ENCODE measurements at regions not wholly inside any gene's neighbourhood (a gene's known extent, or its start where the extent isn't known, plus 50 kb on each side); places are given as distances from the start of the nearest gene placed in this dataset.
A peak's percentile ranks its signal among the peaks of the same experiment; 100 is the strongest.
"Not testable (repeated sequence)": the region's sequence is repeated elsewhere in the genome, so short reads cannot be mapped to it uniquely, and the experiment has no call there.

DNA sequence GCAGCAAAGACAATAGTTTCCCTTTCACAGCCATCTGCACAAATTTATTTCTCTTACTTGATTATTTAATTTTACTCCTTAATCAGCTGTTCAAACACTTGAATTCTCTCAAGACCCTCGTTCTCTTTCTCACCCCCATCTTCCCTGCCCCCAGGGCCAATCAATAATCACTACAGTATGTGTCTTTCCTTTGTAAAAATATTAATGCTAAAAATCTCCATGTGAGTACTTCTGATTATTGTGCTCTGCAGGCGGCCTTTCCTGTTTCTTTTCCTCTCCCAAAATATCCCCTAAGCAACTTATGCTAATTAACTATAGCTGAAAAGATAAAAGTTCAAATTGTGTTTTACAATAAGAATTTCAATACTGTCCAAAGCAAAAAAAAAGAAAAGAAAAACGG is 617.0 kb upstream of the CBLB start:
- DNase-seq: no peak

DNA sequence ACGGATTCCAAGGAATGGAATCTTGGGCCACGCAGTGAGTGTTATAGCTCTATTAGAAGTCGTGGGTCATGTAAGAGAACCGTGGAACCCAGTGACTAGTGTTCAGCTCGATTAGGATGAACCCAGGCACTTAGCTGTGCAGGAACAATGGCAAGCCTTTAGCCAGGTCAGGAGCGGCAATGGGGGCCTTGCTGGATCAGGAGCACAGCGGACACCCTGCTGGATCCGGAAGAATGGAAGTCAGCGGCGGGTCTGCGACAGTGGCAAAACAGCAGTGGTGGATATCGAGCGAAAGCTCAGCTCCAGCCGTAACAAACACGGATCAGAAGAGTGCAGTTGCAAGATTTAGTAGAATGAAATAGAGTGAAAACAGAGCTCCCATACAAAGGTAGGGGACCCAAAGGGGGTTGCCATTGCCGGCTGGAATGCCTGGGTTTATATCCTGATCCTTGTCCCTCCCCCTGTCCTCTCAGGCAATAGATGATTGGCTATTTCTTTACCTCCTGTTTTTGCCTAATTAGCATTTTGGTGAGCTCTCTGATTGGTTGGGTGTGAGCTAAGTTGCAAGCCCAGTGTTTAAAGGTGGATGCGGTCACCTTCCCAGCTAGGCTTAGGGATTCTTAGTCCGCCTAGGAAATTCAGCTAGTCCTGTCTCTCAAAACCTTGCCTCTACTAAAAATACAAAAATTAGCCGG is 618.3 kb upstream of the CBLB start:
- not testable (repeated sequence) for DNase-seq

DNA sequence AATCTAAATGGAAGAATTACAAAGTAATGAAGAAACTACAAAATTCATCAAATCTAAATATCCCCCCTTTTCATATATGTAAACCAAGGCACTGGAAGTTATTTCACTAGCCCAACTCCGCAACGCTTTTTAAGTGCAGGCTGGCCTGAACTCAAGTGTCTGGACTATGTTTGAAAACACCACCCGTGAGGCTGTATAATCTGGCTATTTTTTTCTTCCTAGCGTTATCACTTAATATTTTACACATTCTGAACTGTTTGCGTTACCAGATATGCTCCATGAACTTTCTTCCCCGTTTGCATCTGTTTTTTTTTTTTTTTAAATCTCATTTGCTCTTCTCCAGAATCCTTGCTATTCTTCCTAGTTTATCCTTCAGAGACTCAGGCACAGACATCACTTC is 619.5 kb upstream of the CBLB start:
- DNase-seq: no peak

- DNase-seq: no peak
Measured at GRCh38 chr3:106491796-106492195, 623.0 kb upstream of the CBLB start.

DNA sequence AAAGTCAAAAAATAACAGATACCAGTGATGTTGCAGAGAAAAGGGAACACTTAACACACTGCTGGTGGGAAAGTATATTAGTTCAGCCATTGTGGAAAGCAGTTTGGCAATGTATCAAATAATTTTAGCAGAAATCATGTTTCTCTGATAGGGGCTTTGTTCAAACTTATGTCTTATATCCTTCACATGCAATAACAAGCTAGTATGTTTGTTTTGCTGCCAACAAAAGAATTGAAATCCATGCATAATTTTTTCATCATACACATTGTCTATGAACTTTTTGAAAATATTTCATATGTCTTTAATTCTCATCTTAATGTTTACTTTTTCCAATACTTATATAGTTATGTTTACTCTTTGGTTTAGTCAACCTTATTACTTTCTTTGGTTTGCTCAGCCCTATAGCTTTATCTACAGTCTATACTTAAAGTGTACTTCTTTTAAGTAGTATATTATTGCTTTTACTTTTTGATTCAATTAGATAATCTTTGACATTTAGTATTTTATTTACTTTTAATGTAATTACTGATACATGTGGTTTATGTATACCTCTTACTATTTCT is 639.6 kb upstream of the CBLB start:
- DNase-seq: no peak

DNA sequence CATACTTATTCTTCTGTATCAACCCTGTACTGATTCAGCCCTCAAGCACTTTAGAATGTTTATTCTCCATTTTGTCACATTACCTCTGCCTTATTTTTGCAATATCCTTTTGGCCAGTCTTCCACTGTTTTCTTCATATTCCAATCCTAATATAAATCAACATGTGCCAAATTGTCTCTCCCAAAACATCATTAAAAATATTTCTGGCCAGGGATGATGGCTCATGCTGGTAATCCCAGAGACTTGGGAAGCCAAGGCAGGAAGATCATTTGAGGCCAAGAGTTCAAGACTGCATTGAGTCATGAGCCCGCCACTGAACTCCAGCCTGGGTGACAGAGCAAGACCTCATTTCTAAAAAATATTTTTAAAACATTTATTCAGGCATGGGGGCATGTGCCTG is 641.4 kb upstream of the CBLB start:
- DNase-seq: no peak

GRCh38 chr3:106512846-106513245 is 644.0 kb upstream of the CBLB start:
- DNase-seq: no peak

DNA sequence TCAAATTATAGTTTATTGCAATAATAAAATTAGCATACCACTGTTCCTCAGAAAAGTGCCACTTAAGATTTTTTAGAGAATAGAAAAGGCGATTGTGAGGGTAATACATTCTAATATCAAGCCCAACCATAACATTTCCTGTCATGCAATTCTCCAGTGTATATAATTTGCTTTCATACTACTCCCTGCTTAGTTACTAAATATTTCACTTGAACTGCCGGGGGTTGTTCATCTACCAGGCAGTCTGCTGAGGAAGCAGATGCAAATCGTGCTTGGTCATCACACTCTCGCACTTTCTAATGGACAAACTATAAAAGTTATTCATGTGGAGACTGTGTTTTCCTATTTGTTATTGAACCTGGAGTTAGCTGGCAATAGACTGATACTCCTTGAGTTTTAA is 645.6 kb upstream of the CBLB start:
- no peak for DNase-seq

- DNase-seq: no peak
Measured at GRCh38 chr3:106518516-106518915, 649.7 kb upstream of the CBLB start.

DNA sequence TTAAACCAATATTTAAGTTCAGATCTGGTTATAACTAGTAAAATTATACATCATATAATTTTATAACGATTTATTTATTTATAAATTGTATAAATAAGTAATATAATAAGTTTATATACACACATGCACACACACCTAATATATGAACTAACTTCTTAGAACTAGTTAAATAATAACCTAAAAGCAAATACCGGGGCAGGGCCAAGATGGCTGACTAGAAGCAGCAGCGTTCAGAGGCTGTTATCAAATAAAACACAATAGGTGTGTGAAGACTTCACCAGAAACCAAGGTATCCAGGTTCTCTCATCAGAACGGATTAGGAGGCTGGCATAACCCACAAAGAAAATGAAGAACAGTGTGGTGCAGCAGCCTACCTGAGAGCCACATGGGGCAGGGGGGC is 653.6 kb upstream of the CBLB start:
- DNase-seq: no peak

- no peak for DNase-seq
Measured at GRCh38 chr3:106528932-106529331, 660.1 kb upstream of the CBLB start.

GRCh38 chr3:106529738-106530137 is 660.9 kb upstream of the CBLB start:
- no peak for DNase-seq

DNA sequence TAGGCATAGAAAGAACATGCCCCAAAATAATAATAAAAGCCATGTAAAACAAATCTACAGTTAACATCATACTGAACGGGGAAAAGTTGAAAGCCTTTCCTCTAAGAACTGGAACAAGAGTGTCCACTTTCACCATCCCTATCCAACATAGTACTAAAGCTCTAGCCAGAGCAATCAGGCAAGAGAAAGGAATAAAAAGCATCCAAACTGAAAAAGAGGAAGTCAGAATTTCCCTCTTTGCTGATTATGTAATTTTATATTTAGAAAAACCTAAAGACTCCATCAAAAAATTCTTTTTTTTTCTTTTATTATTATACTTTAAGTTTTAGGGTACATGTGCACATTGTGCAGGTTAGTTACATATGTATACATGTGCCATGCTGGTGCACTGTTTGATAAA is 661.6 kb upstream of the CBLB start:
- no peak for DNase-seq

DNA sequence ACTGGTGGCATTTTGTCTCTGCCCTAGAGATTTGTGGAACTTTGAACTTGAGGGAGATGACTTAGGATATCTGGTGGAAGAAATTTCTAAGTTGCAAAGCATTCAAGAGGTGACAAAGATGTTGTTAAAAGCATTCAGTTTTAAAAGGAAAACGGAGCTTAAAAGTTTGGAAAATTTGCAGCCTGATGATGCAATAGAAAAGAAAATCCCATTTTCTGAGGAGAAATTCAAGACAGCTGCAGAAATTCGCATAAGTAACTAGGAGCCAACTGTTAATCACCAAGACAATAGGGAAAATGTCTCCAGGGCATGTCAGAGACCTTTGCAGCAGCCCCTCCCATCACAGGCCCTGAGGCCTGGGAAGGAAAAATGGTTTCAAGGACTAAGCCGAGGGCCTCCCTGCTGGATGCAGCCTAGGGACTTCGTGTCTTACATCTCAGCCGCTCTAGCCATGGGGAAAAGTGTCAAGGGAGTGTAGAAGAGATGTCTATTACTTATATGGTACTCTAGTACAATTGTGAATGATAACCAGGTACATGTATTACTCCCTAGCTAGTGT is 663.0 kb upstream of the CBLB start:
- DNase-seq: not testable (repeated sequence)

DNA sequence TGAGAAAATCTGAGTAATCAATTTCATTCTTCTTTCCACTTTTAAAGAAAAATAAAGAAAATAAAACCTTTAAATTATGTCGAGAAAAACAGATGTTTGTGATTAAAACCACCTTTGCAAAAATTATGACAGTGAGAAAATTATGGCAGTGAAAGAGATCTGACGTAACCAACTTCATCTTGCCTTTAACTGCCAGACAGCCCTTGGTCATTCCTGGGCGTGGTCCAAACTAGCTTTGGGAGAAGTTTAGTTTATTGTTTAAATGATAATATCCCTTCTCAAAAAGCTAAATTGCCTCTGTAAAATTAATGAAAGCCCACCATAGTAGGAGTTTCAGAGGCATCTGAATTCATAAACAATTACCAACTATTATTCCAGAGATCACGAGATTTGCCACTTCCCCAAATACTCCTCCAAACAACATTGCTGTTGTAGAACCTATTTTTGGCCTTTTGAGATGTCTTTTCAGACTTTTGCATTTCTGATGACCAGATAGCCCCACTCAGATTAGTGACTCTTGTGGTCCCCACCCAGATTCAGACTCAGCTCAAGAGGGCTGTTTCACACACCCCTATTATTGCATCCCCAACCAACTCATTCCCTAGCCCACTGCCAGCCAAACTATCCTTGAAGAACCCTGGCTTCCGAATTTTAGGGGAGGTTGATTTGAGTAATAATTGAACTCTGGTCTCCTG is 664.4 kb upstream of the CBLB start:
- DNase-seq: no peak

DNA sequence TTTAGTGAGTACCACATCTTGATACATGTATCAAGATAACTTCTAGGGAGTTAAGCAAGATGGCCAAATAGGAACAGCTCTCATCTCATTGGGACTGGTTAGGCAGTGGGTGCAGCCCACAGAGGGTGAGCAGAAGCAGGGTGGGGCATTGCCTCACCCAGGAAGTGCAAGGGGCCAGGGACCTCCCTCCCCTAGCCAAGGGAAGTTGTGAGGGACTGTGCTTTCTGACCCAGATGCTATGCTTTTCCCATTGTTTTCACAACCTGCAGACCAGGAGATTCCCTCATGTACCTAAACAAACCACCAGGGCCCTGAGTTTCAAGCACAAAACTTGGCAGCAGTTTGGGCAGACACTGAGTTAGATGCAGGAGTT is 665.0 kb upstream of the CBLB start:
- no peak for DNase-seq

DNA sequence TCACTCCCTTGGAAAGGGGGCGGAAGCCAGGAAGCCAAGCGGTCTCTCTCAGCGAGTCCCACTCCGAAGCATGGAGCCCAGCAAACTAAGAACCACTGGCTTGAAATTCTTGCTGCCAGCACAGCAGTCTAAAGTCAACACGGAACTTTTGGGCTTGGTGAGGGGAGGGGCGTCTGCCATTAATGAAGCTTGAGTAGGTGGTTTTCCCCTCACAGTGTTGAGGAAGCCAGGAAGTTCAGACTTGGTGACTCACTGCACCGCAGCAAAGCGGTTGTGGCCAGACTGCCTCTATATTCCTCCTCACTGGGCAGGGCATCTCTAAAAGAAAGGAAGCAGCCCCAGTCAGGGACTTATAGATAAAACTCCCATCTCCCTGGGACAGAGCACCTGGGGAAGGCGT is 665.4 kb upstream of the CBLB start:
- peak; percentile 49 for DNase-seq

DNA sequence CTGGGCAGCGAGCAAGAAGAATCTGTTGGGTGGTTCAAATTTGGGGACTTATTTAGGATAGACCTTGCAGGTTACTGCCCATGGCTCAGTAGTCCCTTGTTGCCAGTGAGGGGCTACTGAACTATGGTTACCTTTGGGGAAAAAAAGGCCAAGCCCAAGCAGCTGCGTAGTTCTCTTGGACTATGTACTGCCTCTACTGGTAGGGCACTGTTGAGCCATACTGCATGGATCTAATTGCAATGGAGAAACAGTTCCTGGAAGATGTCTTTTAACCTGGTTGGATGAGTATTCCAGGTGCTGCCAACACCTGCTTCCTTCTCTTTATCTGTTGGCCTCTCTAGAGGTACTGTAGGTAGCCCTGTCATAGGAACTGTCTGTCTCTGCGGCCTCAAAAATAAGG is 671.9 kb upstream of the CBLB start:
- no peak for DNase-seq

DNA sequence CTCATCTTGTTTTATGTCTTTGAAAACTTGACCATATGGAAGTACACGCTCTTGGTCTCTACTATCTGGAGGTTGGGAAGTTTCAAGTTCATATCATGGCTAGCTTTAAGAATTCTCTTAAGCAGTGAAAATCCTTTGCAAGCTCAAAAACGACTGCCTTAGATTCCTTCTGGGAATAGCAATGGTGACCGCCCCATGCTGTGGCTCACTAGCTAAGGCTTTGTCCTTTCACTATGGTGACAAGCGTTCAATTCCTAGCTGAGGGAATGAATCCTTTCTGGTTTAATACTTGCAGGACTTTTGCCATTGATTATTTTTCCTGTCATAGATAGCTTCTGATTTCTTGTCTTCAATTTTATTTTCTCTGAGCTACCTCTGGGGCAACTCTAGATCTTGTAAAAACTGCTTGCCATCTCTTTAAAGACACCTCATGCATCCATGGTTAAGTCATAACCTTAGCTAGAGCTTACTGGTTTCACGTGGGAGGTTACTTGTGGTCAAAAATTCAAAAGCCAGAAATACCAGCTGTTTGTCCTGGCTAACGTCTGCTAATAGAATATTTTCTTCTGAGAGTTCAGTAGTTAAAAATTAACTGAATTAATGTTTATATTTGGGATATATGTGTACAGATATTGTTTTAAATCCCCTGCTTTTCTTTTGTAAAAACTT is 673.4 kb upstream of the CBLB start:
- no peak for DNase-seq

- no peak for DNase-seq
Measured at GRCh38 chr3:106552351-106553043, 683.7 kb upstream of the CBLB start.

DNA sequence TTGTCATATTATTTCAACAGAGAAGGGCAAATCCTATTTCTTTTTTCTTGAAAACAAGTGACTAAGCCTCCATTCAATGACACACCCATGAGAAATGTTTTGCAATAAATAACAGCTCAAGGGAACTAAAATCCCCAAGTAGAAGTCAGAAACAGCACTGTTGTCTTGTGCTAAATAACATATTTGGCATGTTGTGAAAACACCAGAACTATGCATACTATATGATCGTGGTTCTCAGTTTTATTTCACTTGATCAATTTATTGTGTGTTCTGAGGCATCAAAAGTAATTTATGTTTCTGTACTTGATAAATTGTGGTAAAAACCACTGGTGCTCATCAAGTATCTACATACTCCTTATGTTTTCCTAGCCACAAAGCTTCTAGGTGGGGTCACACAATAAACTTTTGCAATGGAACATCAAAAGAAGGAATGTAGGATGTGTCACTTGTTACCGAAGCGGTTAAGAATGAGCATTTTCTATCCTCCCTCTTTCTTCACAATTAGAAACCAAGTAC is 691.7 kb upstream of the CBLB start:
- no peak for DNase-seq

DNA sequence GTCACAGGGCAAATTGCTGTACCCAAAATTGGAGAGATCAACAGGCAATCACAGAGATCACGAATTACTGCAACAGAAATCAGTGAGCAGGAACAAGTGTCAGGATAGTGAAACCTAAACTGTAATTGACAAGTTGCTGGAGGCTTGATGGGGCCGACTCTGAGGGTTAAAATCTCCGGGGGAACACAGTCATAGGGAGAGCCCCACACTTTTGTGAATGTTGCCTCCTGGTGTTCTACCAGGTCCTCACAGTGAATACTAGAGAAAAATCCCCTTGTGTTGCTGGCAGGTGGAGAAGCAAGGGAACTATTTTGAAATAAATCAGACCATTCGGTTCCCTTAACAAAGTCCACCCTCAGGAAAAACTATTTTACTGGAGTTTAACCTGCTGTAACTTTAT is 697.5 kb upstream of the CBLB start:
- DNase-seq: peak; percentile 2

GRCh38 chr3:106570426-106570825 is 701.6 kb upstream of the CBLB start:
- DNase-seq: no peak
